CD8-positive, alpha-beta memory T cell (primary cell): ENCODE measurements at regions not wholly inside any gene's neighbourhood (a gene's known extent, or its start where the extent isn't known, plus 50 kb on each side); places are given as distances from the start of the nearest gene placed in this dataset.

Experiments
- CTCF ChIA-PET: fragments of 350-600 bp; sonication (Branson Sonifier 250); formaldehyde crosslinking; loops from one replicate; lab custom pipeline; 2021; ENCODE audit warnings: antibody characterized with exemption; lab: Charles Lee
- POLR2A ChIA-PET: fragments of 350-600 bp; sonication (Branson Sonifier 250); formaldehyde crosslinking; loops from one replicate; lab custom pipeline; 2021; ENCODE audit warnings: antibody characterized with exemption; lab: Charles Lee
- DNase-seq, 5 donors: peaks; one replicate each; pipeline versions ENCODE4 v3.0.0 to v3.0.0-alpha.2; 2020 to 2022; ENCODE audit warnings: mixed read lengths in 1 of 5
- H3K27ac ChIP-seq: one replicate; pipeline ENCODE4 v1.7.0; 2013; ENCODE audit warnings: low read depth, mild to moderate bottlenecking, low read length, moderate library complexity
- H3K27me3 ChIP-seq: 2 replicates; pipeline ENCODE4 v1.7.0; 2013; ENCODE audit warnings: low read length, mild to moderate bottlenecking; ENCODE audit not compliant: insufficient read depth, poor library complexity, severe bottlenecking
- H3K36me3 ChIP-seq: 2 replicates; pipeline ENCODE4 v1.7.0; 2013; ENCODE audit warnings: mild to moderate bottlenecking, low read length, moderate library complexity; ENCODE audit not compliant: insufficient read depth
- H3K4me1 ChIP-seq: 2 replicates; pipeline ENCODE4 v1.7.0; 2013; ENCODE audit warnings: mild to moderate bottlenecking, low read length, moderate library complexity; ENCODE audit not compliant: insufficient read depth
- H3K4me3 ChIP-seq: 2 replicates; pipeline ENCODE4 v1.7.0; 2013; ENCODE audit warnings: mild to moderate bottlenecking, low read length
- H3K9me3 ChIP-seq: 2 replicates; pipeline ENCODE4 v1.7.0; 2013; ENCODE audit warnings: mild to moderate bottlenecking, low read length
- H3K27ac Mint-ChIP-seq, 8 donors: one replicate each; pipeline ENCODE4 v1.8.0; 2020 to 2021; ENCODE audit warnings: mixed read lengths in 8 of 8, mild to moderate bottlenecking in 6 of 8, inconsistent platforms in 3 of 8, moderate library complexity in 3 of 8
- H3K27me3 Mint-ChIP-seq, 2 donors: one replicate each; pipeline ENCODE4 v1.8.0; 2020 to 2021; ENCODE audit warnings: mixed read lengths in 2 of 2, mild to moderate bottlenecking in 1 of 2, moderate library complexity in 1 of 2
- H3K36me3 Mint-ChIP-seq, 3 donors: one replicate each; pipeline ENCODE4 v1.8.0; 2020 to 2021; ENCODE audit warnings: mixed read lengths in 3 of 3, inconsistent platforms in 1 of 3, mild to moderate bottlenecking in 1 of 3
- H3K4me1 Mint-ChIP-seq, 3 donors: one replicate each; pipeline ENCODE4 v1.8.0; 2020 to 2021; ENCODE audit warnings: mixed read lengths in 3 of 3, inconsistent platforms in 1 of 3, mild to moderate bottlenecking in 1 of 3
- H3K4me3 Mint-ChIP-seq, 7 donors: one replicate each; pipeline ENCODE4 v1.8.0; 2020 to 2021; ENCODE audit warnings: mixed read lengths in 7 of 7, mild to moderate bottlenecking in 6 of 7, moderate library complexity in 4 of 7, inconsistent platforms in 2 of 7
- H3K9me3 Mint-ChIP-seq, 5 donors: one replicate each; pipeline ENCODE4 v1.8.0; 2020 to 2022; ENCODE audit warnings: mixed read lengths in 5 of 5, mild to moderate bottlenecking in 3 of 5, moderate library complexity in 2 of 5, inconsistent platforms in 1 of 5

DNA sequence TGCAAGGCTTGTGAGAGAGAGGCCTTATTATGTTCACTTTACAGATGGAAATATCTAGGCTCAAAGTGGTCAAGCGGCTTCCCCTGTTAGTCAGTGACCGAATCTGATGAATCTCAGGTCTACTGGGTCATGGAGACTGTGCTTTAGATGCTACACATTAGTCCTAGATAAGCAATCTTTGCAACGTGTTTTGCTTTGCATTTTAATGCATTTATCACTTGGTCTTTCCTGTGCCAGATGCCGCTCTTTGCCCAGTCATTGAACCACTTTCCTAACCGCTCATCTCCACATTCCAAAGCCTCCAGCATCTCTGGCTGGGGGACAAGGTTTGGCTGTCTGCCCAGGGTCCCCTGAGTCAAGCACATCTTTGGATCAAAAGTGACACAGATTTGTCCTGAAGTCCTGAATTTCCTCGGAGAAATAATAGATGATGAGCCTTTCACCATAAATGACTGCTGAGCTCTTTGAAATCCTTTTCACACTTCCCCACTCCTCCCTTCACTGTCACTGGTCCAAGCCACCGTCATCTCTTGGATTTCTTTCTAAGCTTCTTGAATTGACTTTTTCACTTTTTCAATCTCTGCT lies 96.0 kb upstream of the USP24 start:
- no peak overlapping the region for H3K27ac ChIP-seq
- no peaks in the 10 kb centered on the region for H3K27me3 ChIP-seq
- H3K27me3 Mint-ChIP-seq = peaks cover 7 to 9% of the 10 kb centered on the region in 2 donors
- H3K36me3 ChIP-seq = no peaks in the 10 kb centered on the region
- H3K9me3 Mint-ChIP-seq = no peaks in the 10 kb centered on the region
- H3K4me3 ChIP-seq = no peak overlapping the region
- H3K4me3 Mint-ChIP-seq = no peak overlapping the region
- H3K27ac Mint-ChIP-seq = no peak overlapping the region
- POLR2A ChIA-PET = no interaction called here
- H3K4me1 Mint-ChIP-seq = no peaks in the 10 kb centered on the region
- CTCF ChIA-PET = no interaction called here
- DNase-seq = no peak
- no peaks in the 10 kb centered on the region for H3K36me3 Mint-ChIP-seq
- H3K4me1 ChIP-seq = no peaks in the 10 kb centered on the region
- H3K9me3 ChIP-seq = no peaks in the 10 kb centered on the region

DNA sequence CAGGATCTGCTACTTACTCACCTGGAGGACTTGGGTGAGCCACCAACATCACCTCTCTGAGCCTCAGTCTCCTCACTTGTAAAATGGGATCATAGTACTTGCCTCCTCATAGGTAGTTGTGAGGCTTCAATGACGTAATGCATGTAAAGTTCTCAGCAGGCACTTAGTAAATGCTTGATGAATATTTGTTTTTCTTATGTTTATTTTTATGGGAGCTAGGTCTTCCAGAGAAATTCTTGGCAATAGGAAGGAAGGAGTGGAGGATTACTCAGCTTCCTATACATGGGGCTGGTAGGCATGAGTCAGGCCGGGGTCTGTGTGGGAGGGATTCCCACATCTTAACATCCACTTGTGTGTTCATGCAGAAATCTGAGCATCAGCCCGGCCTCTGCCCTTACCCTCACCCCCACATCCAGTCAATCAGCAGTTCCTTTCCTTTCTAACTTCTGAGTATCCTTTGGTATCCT lies 95.4 kb upstream of the USP24 start:
- H3K9me3 ChIP-seq = no peaks in the 10 kb centered on the region
- no peaks in the 10 kb centered on the region for H3K4me1 ChIP-seq
- H3K27me3 Mint-ChIP-seq = peaks cover 7 to 10% of the 10 kb centered on the region in 2 donors
- H3K27me3 ChIP-seq = no peaks in the 10 kb centered on the region
- H3K27ac ChIP-seq = no peak overlapping the region
- no peak overlapping the region for H3K4me3 ChIP-seq
- H3K4me1 Mint-ChIP-seq = no peaks in the 10 kb centered on the region
- H3K27ac Mint-ChIP-seq = peak overlapping the region in 1 of 8 donors; percentile 76
- no peak overlapping the region for H3K4me3 Mint-ChIP-seq
- ChIA-PET CTCF (no interaction called here), POLR2A (no interaction called here)
- H3K36me3 Mint-ChIP-seq = no peaks in the 10 kb centered on the region
- no peaks in the 10 kb centered on the region for H3K9me3 Mint-ChIP-seq
- DNase-seq = no peak
- no peaks in the 10 kb centered on the region for H3K36me3 ChIP-seq

DNA sequence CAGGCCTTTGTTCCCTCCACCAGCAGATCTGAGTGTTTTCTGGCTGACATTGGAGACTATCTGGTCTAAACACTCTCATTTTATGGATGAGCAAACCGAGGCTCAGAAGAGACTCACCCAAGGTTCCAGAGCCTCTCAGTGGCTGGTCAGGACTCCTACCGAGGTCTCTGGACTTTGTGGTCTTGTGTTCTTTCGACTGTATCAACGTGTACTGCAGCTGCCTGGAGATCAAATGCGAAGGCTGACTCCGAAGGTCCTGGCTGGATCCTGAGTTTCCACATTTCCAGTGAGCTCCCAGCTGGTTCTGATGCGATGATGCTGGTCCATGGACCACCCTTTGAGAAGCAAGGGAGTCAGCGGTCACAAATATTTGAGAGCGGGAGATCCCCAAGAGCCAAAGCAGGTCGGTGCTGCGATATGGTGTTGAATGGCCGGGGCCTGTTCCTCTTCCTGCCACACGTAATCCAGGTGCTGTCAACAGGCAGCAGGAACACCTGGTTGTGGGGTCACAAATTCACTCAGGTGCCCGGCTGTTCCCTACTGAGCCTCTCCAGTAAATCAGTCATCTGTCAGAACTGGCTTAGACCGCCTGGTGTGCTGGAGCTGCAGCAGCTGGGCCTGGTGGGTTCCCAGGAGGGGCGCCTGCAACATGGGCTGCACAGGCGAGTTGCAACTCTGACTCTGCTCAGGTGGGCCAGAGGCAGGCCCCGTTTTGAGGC lies 94.8 kb upstream of the USP24 start:
- no peaks in the 10 kb centered on the region for H3K9me3 Mint-ChIP-seq
- Histone ChIP-seq H3K27me3 (no peaks in the 10 kb centered on the region), H3K4me1 (no peaks in the 10 kb centered on the region), H3K4me3 (no peak overlapping the region), H3K27ac (no peak overlapping the region), H3K9me3 (no peaks in the 10 kb centered on the region), H3K36me3 (no peaks in the 10 kb centered on the region)
- no peaks in the 10 kb centered on the region for H3K36me3 Mint-ChIP-seq
- DNase-seq = no peak
- H3K4me1 Mint-ChIP-seq = no peaks in the 10 kb centered on the region
- POLR2A ChIA-PET = no interaction called here
- CTCF ChIA-PET = no interaction called here
- no peak overlapping the region for H3K4me3 Mint-ChIP-seq
- peaks cover 10 to 16% of the 10 kb centered on the region in 2 donors for H3K27me3 Mint-ChIP-seq
- H3K27ac Mint-ChIP-seq = no peak overlapping the region

DNA sequence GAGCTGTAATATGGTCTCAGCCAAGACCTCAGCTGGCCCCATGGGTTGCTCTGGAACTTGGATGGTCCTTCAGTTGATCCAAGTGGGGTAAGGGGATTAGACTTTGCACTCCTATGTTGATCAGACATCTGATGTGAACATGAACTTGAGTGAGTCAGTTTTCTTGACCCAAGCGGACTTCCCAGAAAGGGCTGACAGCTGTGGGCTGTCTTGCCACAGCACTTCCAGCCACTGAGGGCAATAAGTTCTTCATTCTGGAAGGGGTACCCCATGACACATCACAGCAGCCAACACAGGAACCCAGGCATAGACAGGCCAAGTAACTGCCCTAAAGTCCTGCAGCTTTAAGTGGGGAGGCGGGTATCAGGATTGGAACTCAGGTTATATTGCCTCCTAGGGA lies 93.9 kb upstream of the USP24 start:
- CTCF ChIA-PET = no interaction called here
- peaks cover 12 to 20% of the 10 kb centered on the region in 2 donors for H3K27me3 Mint-ChIP-seq
- H3K27ac Mint-ChIP-seq = no peak overlapping the region
- POLR2A ChIA-PET = no interaction called here
- no peaks in the 10 kb centered on the region for H3K27me3 ChIP-seq
- H3K9me3 Mint-ChIP-seq = no peaks in the 10 kb centered on the region
- H3K4me3 ChIP-seq = no peak overlapping the region
- H3K27ac ChIP-seq = no peak overlapping the region
- no peaks in the 10 kb centered on the region for H3K4me1 ChIP-seq
- H3K36me3 ChIP-seq = no peaks in the 10 kb centered on the region
- no peaks in the 10 kb centered on the region for H3K9me3 ChIP-seq
- no peaks in the 10 kb centered on the region for H3K36me3 Mint-ChIP-seq
- no peak overlapping the region for H3K4me3 Mint-ChIP-seq
- no peaks in the 10 kb centered on the region for H3K4me1 Mint-ChIP-seq
- no peak for DNase-seq

DNA sequence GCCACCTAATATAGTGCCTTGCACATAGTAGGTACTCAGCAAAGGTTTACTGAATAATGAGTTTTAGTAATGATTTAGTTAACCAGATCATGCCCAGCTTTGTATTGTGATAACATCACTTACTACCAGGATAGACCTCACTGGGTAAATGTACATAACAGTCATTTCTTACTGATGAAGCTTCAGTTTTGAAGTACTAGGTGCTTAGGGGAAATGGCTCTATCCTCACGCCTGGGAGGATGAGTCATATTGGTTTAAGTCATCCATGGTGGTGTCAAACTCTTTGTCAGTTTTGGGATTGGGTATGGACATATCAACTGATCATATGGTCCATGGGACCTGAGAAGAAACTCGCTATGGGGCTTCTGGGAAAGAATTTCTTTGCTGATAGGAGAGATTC lies 90.6 kb upstream of the USP24 start:
- Mint-ChIP-seq H3K27ac (no peak overlapping the region), H3K4me1 (no peaks in the 10 kb centered on the region), H3K36me3 (no peaks in the 10 kb centered on the region), H3K4me3 (no peak overlapping the region), H3K9me3 (no peaks in the 10 kb centered on the region), H3K27me3 (peaks cover 14 to 20% of the 10 kb centered on the region in 2 donors)
- Histone ChIP-seq H3K36me3 (no peaks in the 10 kb centered on the region), H3K4me3 (no peak overlapping the region), H3K27me3 (no peaks in the 10 kb centered on the region), H3K4me1 (no peaks in the 10 kb centered on the region), H3K27ac (no peak overlapping the region), H3K9me3 (no peaks in the 10 kb centered on the region)
- CTCF ChIA-PET = interaction anchor here (1.6 kb wide), 1 partner anchor 11 kb away, joined by 4 read pairs; no protein-coding TSS in a partner anchor
- POLR2A ChIA-PET = no interaction called here
- no peak for DNase-seq

DNA sequence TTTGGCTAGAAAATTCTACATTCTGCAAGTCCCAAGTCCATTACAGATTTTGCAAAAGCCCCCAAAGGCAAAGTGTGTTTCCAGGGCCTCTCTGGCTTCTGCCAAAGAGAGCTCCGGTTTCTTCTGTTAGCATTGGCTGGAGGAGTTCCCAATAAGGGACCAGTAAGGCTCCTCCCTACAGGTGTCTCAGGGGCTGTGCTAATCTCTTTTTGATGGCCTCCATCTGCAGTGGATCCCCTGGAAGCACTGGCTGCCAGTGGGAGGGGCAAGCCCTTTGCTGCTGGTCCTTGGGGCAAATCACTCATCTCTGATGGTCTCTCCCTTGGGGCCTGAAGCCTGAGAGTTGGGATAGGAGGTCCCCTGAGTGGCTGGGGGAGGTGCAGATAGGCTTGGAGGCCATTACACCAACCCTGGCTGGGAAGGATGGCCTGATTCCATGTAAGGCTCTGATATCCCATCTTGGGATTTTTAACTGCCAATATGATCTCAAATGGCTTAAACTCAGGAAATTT lies 89.1 kb upstream of the USP24 start:
- Histone ChIP-seq H3K9me3 (no peaks in the 10 kb centered on the region), H3K27me3 (no peaks in the 10 kb centered on the region), H3K4me3 (no peak overlapping the region), H3K27ac (no peak overlapping the region), H3K4me1 (no peaks in the 10 kb centered on the region), H3K36me3 (no peaks in the 10 kb centered on the region)
- H3K9me3 Mint-ChIP-seq = no peaks in the 10 kb centered on the region
- H3K27me3 Mint-ChIP-seq = peaks cover 16 to 23% of the 10 kb centered on the region in 2 donors
- H3K4me3 Mint-ChIP-seq = no peak overlapping the region
- ChIA-PET CTCF (no interaction called here), POLR2A (no interaction called here)
- no peaks in the 10 kb centered on the region for H3K4me1 Mint-ChIP-seq
- DNase-seq = no peak
- H3K36me3 Mint-ChIP-seq = no peaks in the 10 kb centered on the region
- no peak overlapping the region for H3K27ac Mint-ChIP-seq

DNA sequence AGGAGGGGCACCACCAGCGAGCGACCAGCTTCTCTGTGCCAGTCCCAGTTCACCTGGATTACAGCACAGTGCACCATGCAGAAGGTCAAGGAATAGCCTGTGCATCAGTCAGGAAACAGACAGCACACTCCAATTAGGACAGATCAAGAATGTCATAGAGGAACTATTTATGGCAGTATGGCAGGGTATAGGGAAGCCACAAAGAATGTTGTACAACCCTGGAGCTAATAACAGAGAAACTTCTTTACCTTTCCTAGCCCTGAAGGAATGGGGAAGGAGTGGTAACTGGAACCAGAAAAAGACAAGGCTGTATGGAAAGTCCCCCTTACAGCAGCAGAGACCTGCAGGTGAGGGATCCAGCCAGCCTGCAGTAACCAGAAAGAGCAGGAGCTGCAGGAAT lies 87.8 kb upstream of the USP24 start:
- no peaks in the 10 kb centered on the region for H3K36me3 ChIP-seq
- H3K27me3 ChIP-seq = no peaks in the 10 kb centered on the region
- Mint-ChIP-seq H3K4me1 (no peaks in the 10 kb centered on the region), H3K36me3 (no peaks in the 10 kb centered on the region), H3K4me3 (no peak overlapping the region), H3K27ac (no peak overlapping the region), H3K27me3 (peaks cover 12 to 16% of the 10 kb centered on the region in 2 donors), H3K9me3 (no peaks in the 10 kb centered on the region)
- no peak for DNase-seq
- no peaks in the 10 kb centered on the region for H3K4me1 ChIP-seq
- ChIA-PET POLR2A (no interaction called here), CTCF (interaction anchor here (1.4 kb wide), 1 partner anchor 20 kb away, joined by 4 read pairs; no protein-coding TSS in a partner anchor)
- no peaks in the 10 kb centered on the region for H3K9me3 ChIP-seq
- no peak overlapping the region for H3K27ac ChIP-seq
- no peak overlapping the region for H3K4me3 ChIP-seq

DNA sequence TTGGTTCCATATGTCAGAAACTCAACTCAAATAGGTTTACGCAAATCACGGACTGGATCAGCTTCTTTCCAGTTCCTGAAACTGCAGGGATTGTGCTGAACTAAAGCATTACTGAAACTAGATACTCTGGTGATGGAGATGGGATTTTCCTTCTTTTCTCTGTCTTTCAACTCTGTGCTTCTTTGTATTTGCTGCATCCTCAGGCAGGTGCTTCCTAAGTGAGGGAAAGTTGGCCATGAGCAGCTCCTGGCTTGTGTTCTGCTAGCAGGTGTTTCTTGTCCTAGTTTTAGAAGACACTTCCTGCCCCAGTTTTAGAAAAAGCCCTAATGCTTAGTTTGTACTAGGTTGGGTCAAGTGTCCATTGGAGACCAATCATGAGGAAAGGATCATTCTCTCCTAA lies 86.7 kb upstream of the USP24 start:
- H3K27me3 ChIP-seq = no peaks in the 10 kb centered on the region
- peaks cover 13 to 15% of the 10 kb centered on the region in 2 donors for H3K27me3 Mint-ChIP-seq
- H3K4me3 ChIP-seq = no peak overlapping the region
- H3K4me1 ChIP-seq = no peaks in the 10 kb centered on the region
- H3K27ac ChIP-seq = no peak overlapping the region
- ChIA-PET POLR2A (no interaction called here), CTCF (interaction anchor here (1.4 kb wide), 1 partner anchor 21 kb away, joined by 4 read pairs; no protein-coding TSS in a partner anchor)
- no peak for DNase-seq
- H3K36me3 Mint-ChIP-seq = no peaks in the 10 kb centered on the region
- H3K36me3 ChIP-seq = no peaks in the 10 kb centered on the region
- no peaks in the 10 kb centered on the region for H3K4me1 Mint-ChIP-seq
- H3K27ac Mint-ChIP-seq = no peak overlapping the region
- no peaks in the 10 kb centered on the region for H3K9me3 ChIP-seq
- H3K9me3 Mint-ChIP-seq = no peaks in the 10 kb centered on the region
- no peak overlapping the region for H3K4me3 Mint-ChIP-seq
